Glomerular visceral epithelial cell (primary cell): ENCODE measurements at regions not wholly inside any gene's neighbourhood (a gene's known extent, or its start where the extent isn't known, plus 50 kb on each side); places are given as distances from the start of the nearest gene placed in this dataset.
A peak's percentile ranks its signal among the peaks of the same experiment; 100 is the strongest.
"Not testable (repeated sequence)": the region's sequence is repeated elsewhere in the genome, so short reads cannot be mapped to it uniquely, and the experiment has no call there.

Experiments
- DNase-seq: peaks from one replicate; pipeline ENCODE4 v3.0.0-alpha.2; 2016; ENCODE audit errors: extremely low spot score

GRCh38 chr6:80508885-80509630 lies 402.6 kb downstream of the BCKDHB start:
- no peak for DNase-seq

GRCh38 chr6:80504882-80505281 lies 398.4 kb downstream of the BCKDHB start:
- DNase-seq: no peak

GRCh38 chr6:80503660-80504059 lies 397.2 kb downstream of the BCKDHB start:
- DNase-seq: no peak

- DNase-seq: no peak
These were observed 396.4 kb downstream of the BCKDHB start for GRCh38 chr6:80502871-80503270.

- no peak for DNase-seq
These were observed 395.2 kb downstream of the BCKDHB start for GRCh38 chr6:80501636-80502035.

GRCh38 chr6:80497696-80498486 lies 391.4 kb downstream of the BCKDHB start:
- DNase-seq: not testable (repeated sequence)

GRCh38 chr6:80489911-80490635 lies 383.6 kb downstream of the BCKDHB start:
- DNase-seq: peak; percentile 37

GRCh38 chr6:80488190-80488589 lies 381.7 kb downstream of the BCKDHB start:
- DNase-seq: no peak

- not testable (repeated sequence) for DNase-seq
These were observed 379.0 kb downstream of the BCKDHB start for GRCh38 chr6:80485494-80485893.

- DNase-seq: no peak
These were observed 375.6 kb downstream of the BCKDHB start for GRCh38 chr6:80482056-80482455.

- DNase-seq: no peak
These were observed 374.1 kb downstream of the BCKDHB start for GRCh38 chr6:80480421-80481157.

- DNase-seq: no peak
These were observed 371.6 kb downstream of the BCKDHB start for GRCh38 chr6:80478030-80478429.

GRCh38 chr6:80477591-80477990 lies 371.1 kb downstream of the BCKDHB start:
- no peak for DNase-seq

- DNase-seq: no peak
These were observed 365.8 kb downstream of the BCKDHB start for GRCh38 chr6:80472271-80472670.

- no peak for DNase-seq
These were observed 363.5 kb downstream of the BCKDHB start for GRCh38 chr6:80469977-80470376.

GRCh38 chr6:80468398-80468797 lies 361.9 kb downstream of the BCKDHB start:
- no peak for DNase-seq

GRCh38 chr6:80467408-80467807 lies 360.9 kb downstream of the BCKDHB start:
- no peak for DNase-seq

- DNase-seq: no peak
These were observed 360.5 kb downstream of the BCKDHB start for GRCh38 chr6:80466981-80467380.

GRCh38 chr6:80465513-80465912 lies 359.0 kb downstream of the BCKDHB start:
- no peak for DNase-seq

- DNase-seq: no peak
These were observed 358.4 kb downstream of the BCKDHB start for GRCh38 chr6:80464901-80465300.

GRCh38 chr6:80463197-80463596 lies 356.7 kb downstream of the BCKDHB start:
- no peak for DNase-seq
